GM23248 (cell line): ENCODE measurements at regions not wholly inside any gene's neighbourhood (a gene's known extent, or its start where the extent isn't known, plus 50 kb on each side); places are given as distances from the start of the nearest gene placed in this dataset.

Source experiments
- DNase-seq: peaks from one replicate; pipeline ENCODE4 v3.0.0-alpha.2; 2015
- H2AFZ ChIP-seq: fragments of 200-600 bp; sonication (generic); 2 replicates; pipeline ENCODE4 v1.6.1; 2016; ENCODE audit warnings: antibody characterized with exemption
- H3F3A ChIP-seq: fragments of 200-600 bp; sonication (generic); 2 replicates; pipeline ENCODE4 v1.6.1; 2016; ENCODE audit warnings: mild to moderate bottlenecking, antibody characterized with exemption, mixed run types; ENCODE audit not compliant: insufficient read depth
- H3K27ac ChIP-seq: fragments of 200-600 bp; sonication (generic); 2 replicates; pipeline ENCODE4 v1.5.1; 2016; ENCODE audit warnings: mild to moderate bottlenecking
- H3K27me3 ChIP-seq: fragments of 200-600 bp; sonication (generic); replicated peaks from 2 replicates; pipeline ENCODE4 v1.6.1; 2016; ENCODE audit warnings: mild to moderate bottlenecking; ENCODE audit not compliant: insufficient read depth
- H3K36me3 ChIP-seq: fragments of 200-600 bp; sonication (generic); 2 replicates; pipeline ENCODE4 v1.6.1; 2016; ENCODE audit warnings: low read depth, mild to moderate bottlenecking
- H3K4me1 ChIP-seq: fragments of 200-600 bp; sonication (generic); 2 replicates; pipeline ENCODE4 v1.6.1; 2016; ENCODE audit warnings: mild to moderate bottlenecking; ENCODE audit not compliant: insufficient read depth
- H3K4me2 ChIP-seq: fragments of 200-600 bp; sonication (generic); one replicate; pipeline ENCODE4 v1.6.1; 2016; ENCODE audit warnings: mild to moderate bottlenecking; ENCODE audit not compliant: unreplicated experiment
- H3K4me3 ChIP-seq: fragments of 200-600 bp; sonication (generic); 2 replicates; pipeline ENCODE4 v1.5.1; 2016; ENCODE audit warnings: mild to moderate bottlenecking
- H3K79me2 ChIP-seq: fragments of 200-600 bp; sonication (generic); 2 replicates; pipeline ENCODE4 v1.6.1; 2016; ENCODE audit warnings: mild to moderate bottlenecking; ENCODE audit not compliant: insufficient read depth
- H3K9ac ChIP-seq: fragments of 200-600 bp; sonication (generic); 2 replicates; pipeline ENCODE4 v1.6.1; 2016; ENCODE audit warnings: mild to moderate bottlenecking
- H3K9me2 ChIP-seq: fragments of 200-600 bp; sonication (generic); 2 replicates; pipeline ENCODE4 v1.6.1; 2016; ENCODE audit warnings: mixed run types, mild to moderate bottlenecking, moderate library complexity; ENCODE audit not compliant: insufficient read depth
- H3K9me3 ChIP-seq: fragments of 200-600 bp; sonication (generic); one replicate; pipeline ENCODE4 v1.6.1; 2017; ENCODE audit warnings: low read depth
- H4K20me1 ChIP-seq: fragments of 200-600 bp; sonication (generic); 2 replicates; pipeline ENCODE4 v1.6.0; 2016; ENCODE audit not compliant: insufficient read depth
- EZH2 ChIP-seq: fragments of 200-600 bp; sonication (generic); IDR thresholded peaks from 2 replicates; pipeline ENCODE4 v1.6.1; 2018; ENCODE audit warnings: antibody characterized with exemption, mild to moderate bottlenecking; ENCODE audit not compliant: insufficient read depth, poor library complexity, severe bottlenecking
- EZH2phosphoT487 ChIP-seq: fragments of 200-600 bp; sonication (generic); IDR thresholded peaks from 2 replicates; pipeline ENCODE4 v1.6.1; 2018; ENCODE audit warnings: antibody characterized with exemption, moderate library complexity, mild to moderate bottlenecking, low read depth; ENCODE audit not compliant: insufficient read depth
- WGBS, 2 experiments: methylation state at CpG; one replicate each; pipeline ENCODE4 v1.1.6; 2015 to 2017; ENCODE audit warnings: low lambda C conversion rate in 2 of 2, low coverage in 1 of 2; ENCODE audit errors: missing lambda C conversion rate in 2 of 2; 5-methylcytosine and 5-hydroxymethylcytosine counted together
- in situ Hi-C: fragments of 300-500 bp; cut with MboI; formaldehyde crosslinking; loops from 2 replicates; pipeline ENCODE4 v1.15.0; 2020

GRCh38 chr19:28170066-28170465, 1042.9 kb downstream of the UQCRFS1 start:
- Histone ChIP-seq H3K27me3 (no peaks in the 10 kb centered on the region), H4K20me1 (no peaks in the 10 kb centered on the region), H3K9ac (no peak overlapping the region), H3K9me3 (no peaks in the 10 kb centered on the region), H3F3A (no peaks in the 10 kb centered on the region), H3K4me1 (no peaks in the 10 kb centered on the region), H3K27ac (no peak overlapping the region), H3K79me2 (no peaks in the 10 kb centered on the region), H3K36me3 (no peaks in the 10 kb centered on the region), H3K4me3 (no peak overlapping the region), H3K4me2 (no peak overlapping the region), H2AFZ (no peak overlapping the region), H3K9me2 (no peaks in the 10 kb centered on the region)
- in situ Hi-C loops = no loop called here
- TF ChIP-seq EZH2 = no peak
- TF ChIP-seq EZH2phosphoT487 = no peak
- no peak for DNase-seq
- 11 to 16% methylated on average over 3 of the region's 3 CpGs for WGBS, 2 experiments

- Histone ChIP-seq H3K4me3 (no peak overlapping the region), H3F3A (no peaks in the 10 kb centered on the region), H3K27ac (no peak overlapping the region), H3K9me2 (no peaks in the 10 kb centered on the region), H3K9ac (no peak overlapping the region), H3K9me3 (no peaks in the 10 kb centered on the region), H3K36me3 (no peaks in the 10 kb centered on the region), H2AFZ (no peak overlapping the region), H3K4me2 (no peak overlapping the region), H3K79me2 (no peaks in the 10 kb centered on the region), H3K27me3 (no peaks in the 10 kb centered on the region), H3K4me1 (no peaks in the 10 kb centered on the region), H4K20me1 (no peaks in the 10 kb centered on the region)
- 3 to 4% methylated on average over 5 of the region's 5 CpGs for WGBS, 2 experiments
- in situ Hi-C loops = no loop called here
- TF ChIP-seq EZH2 (no peak), EZH2phosphoT487 (no peak)
- DNase-seq = no peak
Observed at GRCh38 chr19:28169168-28169887, 1043.6 kb downstream of the UQCRFS1 start.

GRCh38 chr19:28168557-28168956, 1044.4 kb downstream of the UQCRFS1 start:
- DNase-seq = no peak
- no peak for TF ChIP-seq EZH2phosphoT487
- no peak for TF ChIP-seq EZH2

GRCh38 chr19:28166025-28166424, 1046.9 kb downstream of the UQCRFS1 start:
- DNase-seq = no peak
- Histone ChIP-seq H3K4me2 (no peak overlapping the region), H3K36me3 (no peaks in the 10 kb centered on the region), H3K4me3 (no peak overlapping the region), H3K9me2 (no peaks in the 10 kb centered on the region), H2AFZ (no peak overlapping the region), H3K27me3 (no peaks in the 10 kb centered on the region), H3K9ac (no peak overlapping the region), H3K4me1 (no peaks in the 10 kb centered on the region), H3K9me3 (no peaks in the 10 kb centered on the region), H3K79me2 (no peaks in the 10 kb centered on the region), H3K27ac (no peak overlapping the region), H3F3A (no peaks in the 10 kb centered on the region), H4K20me1 (no peaks in the 10 kb centered on the region)
- TF ChIP-seq EZH2 (no peak), EZH2phosphoT487 (no peak)
- in situ Hi-C loops = no loop called here
- 38 to 44% methylated on average over 8 of the region's 8 CpGs for WGBS, 2 experiments

More at GRCh38 chr19:28168557-28168956, 1044.4 kb downstream of the UQCRFS1 start:
- H3K36me3 ChIP-seq = no peaks in the 10 kb centered on the region
- in situ Hi-C loops = no loop called here
- H3K9ac ChIP-seq = no peak overlapping the region
- H3K4me2 ChIP-seq = no peak overlapping the region
- no peaks in the 10 kb centered on the region for H3K9me3 ChIP-seq
- no peaks in the 10 kb centered on the region for H3K4me1 ChIP-seq
- H3K9me2 ChIP-seq = no peaks in the 10 kb centered on the region
- H3K79me2 ChIP-seq = no peaks in the 10 kb centered on the region
- H3K4me3 ChIP-seq = no peak overlapping the region
- no peaks in the 10 kb centered on the region for H3K27me3 ChIP-seq
- no peaks in the 10 kb centered on the region for H4K20me1 ChIP-seq
- H3F3A ChIP-seq = no peaks in the 10 kb centered on the region
- no peak overlapping the region for H2AFZ ChIP-seq
- H3K27ac ChIP-seq = no peak overlapping the region
- WGBS, 2 experiments = 10 to 26% methylated on average over 2 of the region's 2 CpGs

- 19% methylated on average over 3 of the region's 3 CpGs for WGBS, 2 experiments
- Histone ChIP-seq H3K27ac (no peak overlapping the region), H3K9me2 (no peaks in the 10 kb centered on the region), H3K4me3 (no peak overlapping the region), H4K20me1 (no peaks in the 10 kb centered on the region), H3K27me3 (no peaks in the 10 kb centered on the region), H2AFZ (no peak overlapping the region), H3K9me3 (no peaks in the 10 kb centered on the region), H3K9ac (no peak overlapping the region), H3K4me1 (no peaks in the 10 kb centered on the region), H3K36me3 (no peaks in the 10 kb centered on the region), H3K4me2 (no peak overlapping the region), H3K79me2 (no peaks in the 10 kb centered on the region), H3F3A (no peaks in the 10 kb centered on the region)
- in situ Hi-C loops = no loop called here
- no peak for DNase-seq
- TF ChIP-seq EZH2 = no peak
- no peak for TF ChIP-seq EZH2phosphoT487
Observed at GRCh38 chr19:28164214-28164613, 1048.7 kb downstream of the UQCRFS1 start.
